ENCODE measurements at regions not wholly inside any gene's neighbourhood (a gene's known extent, or its start where the extent isn't known, plus 50 kb on each side); places are given as distances from the start of the nearest gene placed in this dataset.

DNA sequence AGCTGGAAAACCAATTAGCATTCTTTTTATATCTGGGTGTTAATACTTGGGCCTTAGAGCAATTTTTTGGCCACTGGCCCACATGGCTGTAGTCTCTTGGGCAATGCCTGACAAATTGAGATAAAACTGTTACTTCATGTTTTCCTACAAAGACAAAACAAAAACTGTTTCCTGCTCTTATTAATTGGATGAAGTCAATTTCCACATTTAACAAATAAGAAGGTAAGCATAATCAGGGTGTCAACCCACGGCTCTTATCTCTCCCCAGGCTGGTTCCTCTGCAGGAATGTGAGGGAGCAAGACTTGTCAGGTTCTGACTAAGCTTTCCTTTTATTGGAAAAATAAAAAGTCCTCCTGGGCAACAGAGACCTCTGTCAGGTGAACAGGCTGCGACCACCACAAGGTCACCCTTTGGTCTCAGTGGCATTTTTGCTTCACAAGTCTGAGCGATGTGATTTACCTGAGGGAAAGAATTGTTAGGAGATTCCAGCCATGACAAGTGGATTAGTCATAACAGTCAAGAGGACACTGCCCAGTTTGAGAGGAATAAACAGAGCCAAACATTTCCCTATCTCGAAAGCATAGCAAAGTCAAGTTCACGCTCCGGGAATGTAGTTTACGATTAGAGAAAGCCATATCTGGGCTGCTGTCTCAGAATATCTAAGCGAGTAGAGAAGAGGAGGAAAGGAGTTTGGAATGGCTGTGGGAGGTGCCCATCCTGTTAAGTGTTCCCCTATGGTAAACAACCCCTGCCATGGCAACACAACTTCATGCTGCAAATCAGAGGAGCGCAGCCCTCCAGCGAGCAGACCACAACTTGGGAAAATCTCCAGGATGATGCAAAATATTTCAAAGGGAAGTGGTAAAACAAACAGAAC, 144.4 kb downstream of the TES start (continued):
- no peak for TF ChIP-seq TFAM (CRISPR knock-in tag; conservative IDR thresholded peaks at IDR 0.05)
- TF ChIP-seq HDAC2 (IDR thresholded peaks at IDR 0.05), result 0 out of 2 replicates have a peak, but pooled peaks have one; percentile 57
- TF ChIP-seq FUS (optimal IDR thresholded peaks at IDR 0.05; ENCODE audit: low read depth, low read length), result no peak
- no peak for TF ChIP-seq CREB1 (IDR thresholded peaks at IDR 0.05)
- TF ChIP-seq CREB1 (CRISPR knock-in tag; IDR thresholded peaks at IDR 0.05), result no peak
- TF ChIP-seq, protein P1, sequence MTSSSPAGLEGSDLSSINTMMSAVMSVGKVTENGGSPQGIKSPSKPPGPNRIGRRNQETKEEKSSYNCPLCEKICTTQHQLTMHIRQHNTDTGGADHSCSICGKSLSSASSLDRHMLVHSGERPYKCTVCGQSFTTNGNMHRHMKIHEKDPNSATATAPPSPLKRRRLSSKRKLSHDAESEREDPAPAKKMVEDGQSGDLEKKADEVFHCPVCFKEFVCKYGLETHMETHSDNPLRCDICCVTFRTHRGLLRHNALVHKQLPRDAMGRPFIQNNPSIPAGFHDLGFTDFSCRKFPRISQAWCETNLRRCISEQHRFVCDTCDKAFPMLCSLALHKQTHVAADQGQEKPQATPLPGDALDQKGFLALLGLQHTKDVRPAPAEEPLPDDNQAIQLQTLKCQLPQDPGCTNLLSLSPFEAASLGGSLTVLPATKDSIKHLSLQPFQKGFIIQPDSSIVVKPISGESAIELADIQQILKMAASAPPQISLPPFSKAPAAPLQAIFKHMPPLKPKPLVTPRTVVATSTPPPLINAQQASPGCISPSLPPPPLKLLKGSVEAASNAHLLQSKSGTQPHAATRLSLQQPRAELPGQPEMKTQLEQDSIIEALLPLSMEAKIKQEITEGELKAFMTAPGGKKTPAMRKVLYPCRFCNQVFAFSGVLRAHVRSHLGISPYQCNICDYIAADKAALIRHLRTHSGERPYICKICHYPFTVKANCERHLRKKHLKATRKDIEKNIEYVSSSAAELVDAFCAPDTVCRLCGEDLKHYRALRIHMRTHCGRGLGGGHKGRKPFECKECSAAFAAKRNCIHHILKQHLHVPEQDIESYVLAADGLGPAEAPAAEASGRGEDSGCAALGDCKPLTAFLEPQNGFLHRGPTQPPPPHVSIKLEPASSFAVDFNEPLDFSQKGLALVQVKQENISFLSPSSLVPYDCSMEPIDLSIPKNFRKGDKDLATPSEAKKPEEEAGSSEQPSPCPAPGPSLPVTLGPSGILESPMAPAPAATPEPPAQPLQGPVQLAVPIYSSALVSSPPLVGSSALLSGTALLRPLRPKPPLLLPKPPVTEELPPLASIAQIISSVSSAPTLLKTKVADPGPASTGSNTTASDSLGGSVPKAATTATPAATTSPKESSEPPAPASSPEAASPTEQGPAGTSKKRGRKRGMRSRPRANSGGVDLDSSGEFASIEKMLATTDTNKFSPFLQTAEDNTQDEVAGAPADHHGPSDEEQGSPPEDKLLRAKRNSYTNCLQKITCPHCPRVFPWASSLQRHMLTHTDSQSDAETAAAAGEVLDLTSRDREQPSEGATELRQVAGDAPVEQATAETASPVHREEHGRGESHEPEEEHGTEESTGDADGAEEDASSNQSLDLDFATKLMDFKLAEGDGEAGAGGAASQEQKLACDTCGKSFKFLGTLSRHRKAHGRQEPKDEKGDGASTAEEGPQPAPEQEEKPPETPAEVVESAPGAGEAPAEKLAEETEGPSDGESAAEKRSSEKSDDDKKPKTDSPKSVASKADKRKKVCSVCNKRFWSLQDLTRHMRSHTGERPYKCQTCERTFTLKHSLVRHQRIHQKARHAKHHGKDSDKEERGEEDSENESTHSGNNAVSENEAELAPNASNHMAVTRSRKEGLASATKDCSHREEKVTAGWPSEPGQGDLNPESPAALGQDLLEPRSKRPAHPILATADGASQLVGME (CRISPR knock-in tag; IDR thresholded peaks at IDR 0.05), result no peak
- no peak; the same call in none of the 2 replicates for TF ChIP-seq GABPA (tag; conservative IDR thresholded peaks at IDR 0.05; ENCODE audit: low read depth)
- TF ChIP-seq, protein P2, sequence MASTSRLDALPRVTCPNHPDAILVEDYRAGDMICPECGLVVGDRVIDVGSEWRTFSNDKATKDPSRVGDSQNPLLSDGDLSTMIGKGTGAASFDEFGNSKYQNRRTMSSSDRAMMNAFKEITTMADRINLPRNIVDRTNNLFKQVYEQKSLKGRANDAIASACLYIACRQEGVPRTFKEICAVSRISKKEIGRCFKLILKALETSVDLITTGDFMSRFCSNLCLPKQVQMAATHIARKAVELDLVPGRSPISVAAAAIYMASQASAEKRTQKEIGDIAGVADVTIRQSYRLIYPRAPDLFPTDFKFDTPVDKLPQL (IDR thresholded peaks at IDR 0.05; ENCODE audit: extremely low read depth, insufficient read length), result no peak
- TF ChIP-seq ZNF212 (CRISPR knock-in tag; IDR thresholded peaks at IDR 0.05), result no peak
- TF ChIP-seq, protein P3, sequence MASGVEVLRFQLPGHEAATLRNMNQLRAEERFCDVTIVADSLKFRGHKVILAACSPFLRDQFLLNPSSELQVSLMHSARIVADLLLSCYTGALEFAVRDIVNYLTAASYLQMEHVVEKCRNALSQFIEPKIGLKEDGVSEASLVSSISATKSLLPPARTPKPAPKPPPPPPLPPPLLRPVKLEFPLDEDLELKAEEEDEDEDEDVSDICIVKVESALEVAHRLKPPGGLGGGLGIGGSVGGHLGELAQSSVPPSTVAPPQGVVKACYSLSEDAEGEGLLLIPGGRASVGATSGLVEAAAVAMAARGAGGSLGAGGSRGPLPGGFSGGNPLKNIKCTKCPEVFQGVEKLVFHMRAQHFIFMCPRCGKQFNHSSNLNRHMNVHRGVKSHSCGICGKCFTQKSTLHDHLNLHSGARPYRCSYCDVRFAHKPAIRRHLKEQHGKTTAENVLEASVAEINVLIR (CRISPR knock-in tag; IDR thresholded peaks at IDR 0.05), result no peak
- no peak for TF ChIP-seq SREBF1 (IDR thresholded peaks at IDR 0.05; ENCODE audit: borderline replicate concordance, low read depth, low read length)
- no peak for TF ChIP-seq XRCC3 (IDR thresholded peaks at IDR 0.05)
- no peak for TF ChIP-seq ZNF143 (CRISPR knock-in tag; IDR thresholded peaks at IDR 0.05)
- peak; percentile 71 for TF ChIP-seq DPF2 (IDR thresholded peaks at IDR 0.05)
- TF ChIP-seq CHD4 (IDR thresholded peaks at IDR 0.05; ENCODE audit: insufficient read depth, insufficient replicate concordance, low read depth, low read length, poor library complexity, severe bottlenecking), result no peak
- TF ChIP-seq BRCA1 (IDR thresholded peaks at IDR 0.05), result no peak
- no peak for TF ChIP-seq BRCA1 (CRISPR knock-in tag; IDR thresholded peaks at IDR 0.05)
- no peak for TF ChIP-seq SETDB1 (IDR thresholded peaks at IDR 0.05; ENCODE audit: low read length)
- no peak for TF ChIP-seq MTA2 (IDR thresholded peaks at IDR 0.05; ENCODE audit: low read depth)
- TF ChIP-seq, protein P4, sequence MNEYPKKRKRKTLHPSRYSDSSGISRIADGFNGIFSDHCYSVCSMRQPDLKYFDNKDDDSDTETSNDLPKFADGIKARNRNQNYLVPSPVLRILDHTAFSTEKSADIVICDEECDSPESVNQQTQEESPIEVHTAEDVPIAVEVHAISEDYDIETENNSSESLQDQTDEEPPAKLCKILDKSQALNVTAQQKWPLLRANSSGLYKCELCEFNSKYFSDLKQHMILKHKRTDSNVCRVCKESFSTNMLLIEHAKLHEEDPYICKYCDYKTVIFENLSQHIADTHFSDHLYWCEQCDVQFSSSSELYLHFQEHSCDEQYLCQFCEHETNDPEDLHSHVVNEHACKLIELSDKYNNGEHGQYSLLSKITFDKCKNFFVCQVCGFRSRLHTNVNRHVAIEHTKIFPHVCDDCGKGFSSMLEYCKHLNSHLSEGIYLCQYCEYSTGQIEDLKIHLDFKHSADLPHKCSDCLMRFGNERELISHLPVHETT (CRISPR knock-in tag; conservative IDR thresholded peaks at IDR 0.05 in 1 of 2, IDR thresholded peaks at IDR 0.05 in 1 of 2), result no peak

Measured in K562 (cell line).